ENCODE measurements at regions not wholly inside any gene's neighbourhood (a gene's known extent, or its start where the extent isn't known, plus 50 kb on each side); places are given as distances from the start of the nearest gene placed in this dataset.

DNA sequence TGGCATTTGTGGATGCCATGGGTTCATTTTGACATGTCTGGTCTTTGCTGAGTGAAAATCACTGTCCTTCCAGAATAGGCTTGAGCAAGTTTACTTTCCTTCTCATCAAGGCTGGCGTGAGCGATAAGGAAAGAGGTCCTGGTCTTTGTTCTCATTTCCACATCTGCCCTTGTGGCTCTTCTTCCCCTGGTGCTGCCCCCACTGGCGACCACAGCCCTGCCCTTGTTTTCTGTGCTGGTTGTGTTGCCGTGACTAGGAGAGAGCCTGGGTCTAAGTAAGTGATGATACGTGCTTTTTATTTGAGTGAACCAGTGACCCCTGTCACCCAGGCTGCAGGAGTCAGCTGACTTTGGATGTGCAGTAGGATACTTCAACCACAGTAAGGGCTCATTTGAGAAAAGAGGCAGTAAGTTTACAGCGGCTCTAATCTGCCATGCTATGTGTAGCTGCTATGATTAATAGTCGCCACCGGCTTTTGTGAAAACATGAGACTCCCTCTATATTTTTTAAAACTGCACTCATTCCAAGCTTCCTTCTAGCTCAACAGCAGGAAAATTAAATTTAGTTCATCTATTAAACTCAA, 441.7 kb downstream of the RNF144A start:
- TF ChIP-seq, protein P1, sequence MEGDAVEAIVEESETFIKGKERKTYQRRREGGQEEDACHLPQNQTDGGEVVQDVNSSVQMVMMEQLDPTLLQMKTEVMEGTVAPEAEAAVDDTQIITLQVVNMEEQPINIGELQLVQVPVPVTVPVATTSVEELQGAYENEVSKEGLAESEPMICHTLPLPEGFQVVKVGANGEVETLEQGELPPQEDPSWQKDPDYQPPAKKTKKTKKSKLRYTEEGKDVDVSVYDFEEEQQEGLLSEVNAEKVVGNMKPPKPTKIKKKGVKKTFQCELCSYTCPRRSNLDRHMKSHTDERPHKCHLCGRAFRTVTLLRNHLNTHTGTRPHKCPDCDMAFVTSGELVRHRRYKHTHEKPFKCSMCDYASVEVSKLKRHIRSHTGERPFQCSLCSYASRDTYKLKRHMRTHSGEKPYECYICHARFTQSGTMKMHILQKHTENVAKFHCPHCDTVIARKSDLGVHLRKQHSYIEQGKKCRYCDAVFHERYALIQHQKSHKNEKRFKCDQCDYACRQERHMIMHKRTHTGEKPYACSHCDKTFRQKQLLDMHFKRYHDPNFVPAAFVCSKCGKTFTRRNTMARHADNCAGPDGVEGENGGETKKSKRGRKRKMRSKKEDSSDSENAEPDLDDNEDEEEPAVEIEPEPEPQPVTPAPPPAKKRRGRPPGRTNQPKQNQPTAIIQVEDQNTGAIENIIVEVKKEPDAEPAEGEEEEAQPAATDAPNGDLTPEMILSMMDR (IDR thresholded peaks at IDR 0.05), result no peak
- no peak for TF ChIP-seq POLR2A (IDR thresholded peaks at IDR 0.05)

All from heart left ventricle (tissue), 13 donors.